HG03097 (cell line): ENCODE measurements at regions not wholly inside any gene's neighbourhood (a gene's known extent, or its start where the extent isn't known, plus 50 kb on each side); places are given as distances from the start of the nearest gene placed in this dataset.
"Not testable (repeated sequence)": the region's sequence is repeated elsewhere in the genome, so short reads cannot be mapped to it uniquely, and the experiment has no call there.

ENCODE experiments used
- ATAC-seq: cut with Tn5 transposase; IDR thresholded peaks from one replicate; pipeline ENCODE4 v1.9.1; 2021; ENCODE audit not compliant: unreplicated experiment, low FRiP score

DNA sequence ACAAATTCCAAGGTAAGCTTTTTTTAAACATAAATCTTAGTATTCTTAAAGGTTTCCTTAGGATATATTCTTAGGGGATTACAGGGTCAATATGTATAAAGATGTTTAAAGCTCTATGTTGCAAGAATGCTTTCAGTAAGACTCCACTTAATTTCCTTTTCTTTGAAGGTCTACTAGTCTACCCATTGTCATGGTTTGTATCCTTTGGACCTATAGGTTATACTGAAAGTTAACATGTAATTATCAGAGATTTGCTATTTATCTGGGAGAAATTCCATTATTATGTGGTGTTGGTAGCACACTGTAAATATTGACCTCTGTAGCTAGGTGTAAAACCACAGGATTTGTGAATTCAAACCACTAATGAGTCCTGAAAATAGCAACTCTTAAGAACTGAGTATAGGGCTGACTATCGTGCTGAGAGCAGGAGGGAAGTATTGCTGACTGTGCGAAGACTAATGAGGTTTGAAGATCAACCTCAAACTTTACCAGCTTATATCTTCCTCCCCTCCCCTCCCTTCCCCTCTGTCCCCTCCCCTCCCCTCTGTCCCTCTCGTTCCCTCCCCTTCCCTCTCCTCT lies 85.6 kb downstream of the GADD45G start:
- peak; percentile 85 for ATAC-seq

DNA sequence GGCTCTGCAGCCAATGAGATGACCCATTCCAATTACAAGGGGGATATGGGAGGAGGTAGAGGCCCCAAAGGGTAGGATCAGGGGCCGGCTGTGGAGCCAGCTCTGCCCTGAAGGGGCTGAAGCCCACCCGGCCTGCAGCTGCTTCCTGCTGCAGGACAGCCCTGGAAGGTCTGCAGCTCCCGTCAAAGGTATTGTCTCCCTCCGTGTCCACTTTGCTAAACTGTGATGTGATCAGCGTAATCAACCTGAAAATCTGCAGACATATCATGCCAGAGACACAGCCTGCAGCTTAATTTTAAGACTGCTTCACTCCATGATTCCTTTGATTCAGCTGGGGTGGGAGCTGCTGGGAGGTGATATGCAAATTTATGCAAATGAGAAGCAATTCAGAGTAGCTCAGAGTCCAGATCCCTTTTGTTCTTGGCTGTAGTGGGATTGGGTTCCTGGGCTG lies 90.7 kb downstream of the GADD45G start:
- ATAC-seq: no peak

DNA sequence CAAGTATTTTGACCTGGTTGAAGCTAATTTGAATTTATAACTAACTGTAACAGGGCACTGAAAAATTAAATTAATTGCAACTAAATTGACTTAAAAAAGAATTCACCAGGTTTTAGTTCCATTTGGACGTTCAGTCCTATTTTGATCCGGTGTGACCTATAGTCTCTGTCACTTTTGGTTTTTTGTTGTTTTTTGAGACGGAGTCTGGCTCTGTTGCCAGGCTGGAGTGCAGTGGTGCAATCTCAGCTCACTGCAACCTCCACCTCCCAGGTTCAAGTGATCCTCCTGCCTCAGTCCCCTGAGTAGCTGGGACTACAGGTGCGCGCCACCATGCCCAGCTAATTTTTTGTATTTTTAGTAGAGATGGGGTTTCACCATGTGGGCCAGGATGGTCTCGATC lies 91.2 kb downstream of the GADD45G start:
- not testable (repeated sequence) for ATAC-seq

DNA sequence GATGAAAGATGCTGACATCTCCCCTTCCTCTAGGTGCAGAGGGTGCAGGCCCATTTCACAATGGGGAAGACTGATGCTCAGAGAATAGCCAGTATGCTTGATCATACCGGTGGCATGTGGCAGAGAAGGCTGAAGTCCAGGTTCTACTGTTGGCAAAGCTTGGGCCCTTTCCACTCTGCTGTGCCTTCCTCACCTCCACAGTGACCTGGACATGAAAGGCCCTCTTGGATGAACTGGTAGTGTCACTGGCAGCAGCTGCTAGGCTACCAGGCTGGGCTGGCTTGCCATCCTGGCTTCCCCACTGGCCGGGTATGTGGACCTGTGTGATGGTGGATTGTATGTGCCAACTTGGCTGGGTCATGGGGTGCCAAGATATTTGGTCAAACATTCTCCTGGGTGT lies 92.0 kb downstream of the GADD45G start:
- no peak for ATAC-seq

DNA sequence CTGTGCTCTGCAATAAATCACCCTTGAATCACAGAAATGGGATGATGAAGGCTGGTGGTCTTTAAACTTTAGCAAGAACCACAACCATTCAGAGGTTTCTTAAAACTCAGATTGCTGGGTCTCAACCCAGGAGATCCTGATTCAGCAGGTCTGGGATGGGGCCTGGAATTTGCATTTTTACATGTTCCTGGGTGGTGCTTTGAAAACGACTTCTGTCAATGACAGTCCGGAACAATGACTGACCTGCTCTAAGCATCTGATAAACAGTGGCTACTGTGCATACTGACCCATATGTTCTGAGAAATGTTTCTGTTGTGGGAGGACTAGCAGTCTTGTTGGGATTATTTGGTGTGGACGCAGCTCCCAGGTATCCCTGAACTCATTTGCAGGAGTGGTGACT lies 92.7 kb downstream of the GADD45G start:
- no peak for ATAC-seq

DNA sequence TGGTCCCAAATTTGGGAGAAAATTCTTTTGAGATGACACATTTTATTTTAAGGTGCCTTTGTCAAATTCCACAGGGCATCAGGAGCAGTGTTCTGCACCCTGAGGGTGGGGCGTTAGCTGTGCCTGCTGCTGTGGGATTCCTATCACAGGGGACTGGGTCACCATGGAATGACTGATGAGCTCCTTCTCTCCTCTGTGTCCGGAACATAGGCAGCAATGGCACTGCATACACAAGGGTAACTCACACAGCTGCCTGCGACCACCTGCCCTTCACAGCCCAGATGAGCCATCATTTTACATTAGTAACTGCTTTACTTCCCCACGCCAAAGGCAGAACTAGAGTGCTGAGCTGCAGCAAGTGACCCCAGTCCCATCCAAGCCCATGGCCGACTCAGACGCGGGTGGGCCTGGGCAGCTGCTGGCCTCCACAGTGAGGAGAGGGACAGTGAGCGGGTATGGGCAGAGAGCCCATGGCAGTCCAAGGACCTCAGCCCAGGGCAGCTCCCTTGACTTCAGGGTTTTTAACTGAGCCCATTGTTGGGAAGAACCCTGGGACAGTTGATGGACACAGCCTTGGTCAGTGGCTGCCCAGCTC lies 93.7 kb downstream of the GADD45G start:
- ATAC-seq: no peak

DNA sequence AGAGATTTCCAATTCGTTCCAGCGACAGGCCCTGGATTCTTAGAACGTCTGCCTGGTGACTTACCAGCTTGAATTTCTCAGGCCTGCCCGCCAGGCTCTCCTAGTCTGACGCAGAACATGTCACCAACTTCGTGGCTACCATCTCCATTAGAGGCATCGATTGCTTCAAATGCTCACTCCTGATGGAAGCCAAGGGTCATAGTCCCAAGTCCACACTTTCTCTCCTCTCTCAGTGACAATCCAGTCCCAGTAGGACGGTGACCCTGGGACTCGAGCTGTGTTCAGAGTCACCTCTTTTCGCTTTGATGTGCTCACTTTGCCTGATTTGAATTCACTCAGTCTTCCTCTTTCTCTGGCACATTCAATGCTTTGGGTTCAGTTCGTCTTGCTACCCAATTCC lies 94.8 kb downstream of the GADD45G start:
- no peak for ATAC-seq

DNA sequence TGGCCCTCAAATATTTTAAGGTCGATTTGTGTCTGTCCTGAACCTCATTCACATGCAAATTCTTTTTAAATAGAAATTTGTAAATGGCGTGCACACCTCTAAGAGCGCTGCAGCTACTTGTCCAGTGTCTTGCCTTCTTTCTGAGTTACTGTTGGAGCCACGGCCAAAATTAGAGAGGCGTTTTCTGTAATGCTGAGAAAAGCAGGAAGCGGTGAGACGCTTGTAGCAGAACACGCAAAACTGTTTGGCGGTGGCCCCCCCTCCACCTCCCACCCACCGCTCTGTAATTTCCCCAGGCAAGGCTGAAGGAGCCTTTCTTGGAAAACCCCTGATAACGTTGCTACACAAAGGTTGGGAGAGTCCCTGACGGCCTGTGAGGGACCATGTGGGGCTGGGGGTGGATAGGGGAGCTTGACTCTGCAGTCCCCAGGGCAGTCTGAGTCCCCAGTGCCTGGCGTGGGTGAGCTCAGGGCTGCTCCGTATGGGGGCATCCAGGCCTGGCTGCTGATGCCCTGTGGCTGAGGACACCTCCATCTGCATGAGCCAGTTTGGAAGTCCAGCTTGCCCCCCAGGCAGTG lies 96.5 kb downstream of the GADD45G start:
- ATAC-seq: peak; percentile 71

DNA sequence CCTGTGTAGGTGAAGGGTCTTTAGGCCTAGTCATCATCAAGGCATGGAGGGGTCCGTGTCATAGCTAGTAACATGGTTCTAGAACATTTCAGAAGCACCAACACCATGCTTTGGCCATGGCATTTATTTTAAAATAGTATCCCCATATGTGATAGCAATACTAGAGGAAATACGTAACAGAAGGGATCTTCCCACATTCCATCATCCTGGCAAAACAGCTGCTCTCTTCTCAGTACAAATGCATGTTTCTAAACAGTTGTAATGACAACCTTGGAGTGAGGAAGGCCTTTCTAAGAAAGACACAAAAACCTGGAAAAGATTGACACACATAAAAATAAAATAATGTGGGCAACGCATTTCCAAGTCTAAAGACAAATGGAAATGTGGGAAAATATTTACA lies 97.6 kb downstream of the GADD45G start:
- ATAC-seq: no peak

DNA sequence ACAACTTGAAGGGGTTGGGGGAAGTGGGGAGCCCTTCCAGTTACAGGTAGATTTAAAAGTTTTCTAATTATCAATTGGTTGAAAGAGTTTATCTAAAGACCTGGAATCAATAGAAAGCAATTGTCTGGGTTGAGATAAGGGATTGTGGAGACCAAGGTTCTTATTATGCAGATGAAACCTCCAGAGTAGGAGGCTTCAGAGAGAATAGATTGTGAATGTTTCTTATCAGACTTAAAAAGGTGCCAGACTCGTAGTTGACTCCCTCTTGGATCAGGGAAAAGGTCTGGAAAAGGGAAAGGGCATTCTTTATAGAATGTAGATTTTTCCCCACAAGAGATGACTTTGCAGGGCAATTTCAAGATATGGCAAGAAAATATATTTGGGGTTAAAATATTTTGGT lies 100.8 kb downstream of the GADD45G start:
- ATAC-seq: no peak

DNA sequence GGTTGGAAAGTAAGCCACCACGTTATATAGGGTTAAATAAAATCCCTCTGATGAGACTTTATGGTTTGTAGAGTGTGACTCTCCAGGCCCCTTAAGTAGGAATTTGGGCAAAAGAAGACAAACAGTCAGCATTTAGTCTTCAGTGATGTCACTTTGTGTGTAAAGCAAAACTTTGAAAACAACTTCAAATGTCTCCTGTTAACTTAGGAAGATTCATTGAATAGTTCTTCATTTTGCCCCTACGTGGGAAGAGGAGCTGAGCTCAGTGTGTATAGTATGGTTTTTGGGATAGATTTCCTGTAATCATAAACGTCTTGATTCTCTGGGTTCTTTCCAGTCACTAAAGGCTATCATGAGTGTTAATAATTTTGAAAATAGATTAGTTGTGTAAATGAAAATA lies 101.3 kb downstream of the GADD45G start:
- ATAC-seq: no peak

DNA sequence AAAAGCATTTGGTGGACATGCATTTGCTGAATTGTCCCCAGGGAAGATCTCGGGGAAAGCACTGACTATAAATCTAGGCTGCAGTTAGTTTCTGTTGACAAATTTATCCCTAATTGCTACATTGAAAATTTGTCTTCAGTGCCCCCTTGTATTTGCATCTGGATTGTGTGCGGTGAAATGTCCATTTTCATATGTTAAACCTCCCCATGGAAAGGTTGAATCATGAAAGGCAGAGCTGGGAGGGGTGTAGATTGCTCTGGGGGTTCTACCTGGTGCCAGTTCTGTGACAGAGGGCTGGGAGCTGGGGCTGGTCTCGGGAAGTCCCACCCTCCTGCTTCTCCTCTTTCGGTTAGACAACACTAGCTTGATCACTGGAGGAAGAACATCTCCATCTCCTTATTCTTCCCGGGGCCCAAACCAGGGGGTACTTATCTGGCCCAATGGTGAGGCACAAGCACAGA lies 101.9 kb downstream of the GADD45G start:
- no peak for ATAC-seq

DNA sequence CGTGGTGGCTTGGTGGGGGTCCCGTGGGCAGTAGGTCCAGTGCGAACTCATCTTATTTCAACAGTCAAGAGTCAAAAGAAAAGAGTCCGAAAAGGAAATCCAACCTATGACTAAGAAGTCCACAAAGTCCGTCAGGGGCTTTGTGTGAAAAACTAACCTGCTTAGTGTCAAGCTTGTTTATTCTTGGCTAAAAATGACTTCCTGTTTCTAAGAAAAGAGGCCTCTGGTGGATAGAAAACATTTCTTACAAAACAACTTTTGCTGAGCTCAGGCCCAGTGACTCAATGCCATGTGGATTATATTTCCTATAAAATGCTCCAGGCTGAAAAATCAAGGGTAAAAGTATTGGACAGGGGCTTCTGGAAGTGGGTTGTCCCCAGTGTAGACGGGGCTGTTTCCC lies 105.9 kb downstream of the GADD45G start:
- ATAC-seq: no peak

DNA sequence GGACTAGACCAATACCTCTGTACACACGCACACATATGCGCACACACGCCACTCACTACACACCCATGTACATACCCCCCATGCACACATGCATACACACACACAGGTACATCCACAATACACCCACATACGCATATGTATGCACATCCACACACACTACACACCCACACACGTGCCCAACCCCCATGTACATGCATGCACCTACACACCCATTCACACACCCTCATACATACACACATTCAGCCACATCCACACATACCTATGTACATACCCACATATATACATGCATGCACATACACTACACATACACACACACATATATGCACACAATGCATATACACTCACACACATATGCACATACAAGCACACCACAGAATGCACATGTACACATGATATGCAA lies 107.1 kb downstream of the GADD45G start:
- ATAC-seq: no peak

DNA sequence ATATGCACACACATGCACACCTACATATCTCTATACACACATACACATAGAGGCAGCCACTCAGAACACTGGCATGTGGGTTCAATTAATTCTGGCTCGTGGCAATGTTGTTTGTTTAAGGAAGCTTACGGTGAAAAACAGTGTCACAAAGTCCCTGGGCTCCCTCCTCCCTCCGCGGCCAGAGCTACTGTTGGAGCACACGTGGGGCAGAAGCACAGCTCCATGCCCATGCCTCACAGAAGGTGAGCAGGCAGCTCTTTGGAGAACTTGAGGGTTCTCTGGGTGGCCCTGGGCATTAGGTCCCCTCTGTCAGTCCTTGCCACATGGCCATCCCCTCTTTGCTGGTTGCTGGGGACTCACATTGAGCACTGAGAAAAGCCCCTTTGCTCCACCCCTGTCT lies 107.5 kb downstream of the GADD45G start:
- ATAC-seq: no peak

DNA sequence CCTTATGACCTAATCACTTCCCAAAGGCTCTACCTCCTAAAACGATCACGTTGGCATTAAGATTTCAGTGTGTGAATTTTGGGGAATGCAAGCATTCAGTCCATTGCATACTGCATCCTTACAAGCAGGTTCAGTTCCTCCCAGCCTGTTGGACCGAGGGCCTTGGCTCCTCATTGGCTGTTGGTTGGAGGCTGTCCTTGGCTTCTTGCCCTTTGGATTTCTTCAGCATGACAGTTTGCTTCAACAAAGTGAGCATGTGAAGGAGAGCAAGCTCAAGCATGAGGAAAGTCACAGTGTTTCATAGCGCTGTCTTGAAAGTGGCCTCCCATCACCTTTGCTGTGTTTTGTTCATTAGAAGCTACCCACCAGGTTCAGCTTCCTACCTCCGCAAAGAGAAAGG lies 109.5 kb downstream of the GADD45G start:
- no peak for ATAC-seq

DNA sequence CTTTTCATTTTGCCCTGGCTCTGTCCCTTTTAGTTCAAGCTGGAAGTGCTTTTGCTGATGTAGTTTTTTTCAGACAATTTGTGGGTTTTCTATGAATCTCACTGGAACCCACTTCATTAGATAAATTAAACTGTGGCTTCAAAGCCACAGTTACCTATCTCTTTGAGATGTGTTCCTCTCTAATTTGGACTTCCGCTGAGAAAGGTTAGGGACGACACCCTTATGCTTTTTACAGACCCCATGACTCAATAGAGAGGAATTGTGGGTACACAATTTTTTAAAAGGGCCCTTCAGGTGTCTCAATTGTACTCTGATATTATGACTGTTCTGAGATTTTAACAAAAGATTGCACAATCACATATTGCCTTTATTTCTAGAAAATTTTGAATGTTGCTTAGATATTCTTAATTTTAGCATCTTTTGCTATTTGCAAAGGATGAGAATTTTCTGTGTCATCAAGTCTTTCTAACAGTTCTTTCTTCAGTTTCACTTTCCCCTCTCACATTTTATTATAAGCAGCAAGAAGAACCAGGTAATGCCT lies 110.6 kb downstream of the GADD45G start:
- no peak for ATAC-seq

DNA sequence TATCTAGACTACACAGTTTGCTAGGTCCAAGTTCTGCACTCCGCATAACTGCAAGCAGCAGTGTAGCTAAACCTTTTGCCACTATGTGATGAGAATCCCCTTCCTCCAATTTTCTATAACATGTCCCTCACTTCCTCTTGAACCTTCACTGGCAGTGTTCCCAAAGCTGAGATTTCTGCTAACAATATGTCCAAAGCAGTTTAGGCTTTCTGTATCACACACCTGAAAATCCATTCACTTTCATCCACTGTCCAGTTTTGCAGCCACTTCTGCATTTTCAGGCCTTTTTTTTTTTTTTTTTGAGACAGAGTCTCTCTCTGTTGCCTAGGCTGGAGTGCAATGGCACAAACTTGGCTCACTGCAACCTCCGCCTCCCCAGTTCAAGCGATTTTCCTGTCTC lies 111.1 kb downstream of the GADD45G start:
- no peak for ATAC-seq

DNA sequence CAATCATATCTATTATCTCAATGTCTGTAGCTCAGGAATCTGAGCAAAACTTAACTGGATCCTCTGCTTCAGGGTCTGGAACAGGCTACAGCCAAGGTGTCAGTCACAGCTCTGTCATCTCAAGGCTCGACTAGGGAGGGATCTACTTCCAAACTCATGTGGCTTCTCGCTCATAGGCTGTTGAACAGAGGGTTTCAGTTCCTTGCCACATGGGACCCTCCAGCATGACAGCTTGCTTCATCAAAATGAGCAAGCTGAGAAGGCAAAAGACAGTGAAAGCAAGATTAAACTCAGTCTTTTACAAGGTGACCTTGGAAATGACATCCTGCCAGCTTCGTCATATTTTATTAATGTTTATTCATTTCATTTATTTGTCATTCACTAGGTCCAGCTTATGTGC lies 111.7 kb downstream of the GADD45G start:
- no peak for ATAC-seq

DNA sequence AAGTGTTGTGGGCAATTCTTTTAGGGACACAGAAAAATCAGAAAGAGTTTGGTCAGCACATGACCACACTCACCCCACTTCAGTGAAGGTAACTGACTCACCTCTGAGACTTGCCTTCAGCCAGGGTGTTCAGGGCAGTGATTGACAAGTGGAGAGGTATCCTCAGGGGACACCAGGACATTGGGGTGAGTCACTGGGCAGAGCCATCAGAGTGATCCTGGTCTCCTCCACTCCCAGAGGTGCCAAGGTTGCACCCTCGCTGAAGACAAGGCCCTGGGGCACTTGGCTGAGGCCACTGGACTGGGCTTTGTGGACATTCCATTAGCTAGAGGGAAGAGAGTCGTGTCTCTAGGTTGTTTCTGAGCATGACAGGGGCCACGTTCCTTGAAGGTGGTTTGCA lies 113.4 kb downstream of the GADD45G start:
- no peak for ATAC-seq

DNA sequence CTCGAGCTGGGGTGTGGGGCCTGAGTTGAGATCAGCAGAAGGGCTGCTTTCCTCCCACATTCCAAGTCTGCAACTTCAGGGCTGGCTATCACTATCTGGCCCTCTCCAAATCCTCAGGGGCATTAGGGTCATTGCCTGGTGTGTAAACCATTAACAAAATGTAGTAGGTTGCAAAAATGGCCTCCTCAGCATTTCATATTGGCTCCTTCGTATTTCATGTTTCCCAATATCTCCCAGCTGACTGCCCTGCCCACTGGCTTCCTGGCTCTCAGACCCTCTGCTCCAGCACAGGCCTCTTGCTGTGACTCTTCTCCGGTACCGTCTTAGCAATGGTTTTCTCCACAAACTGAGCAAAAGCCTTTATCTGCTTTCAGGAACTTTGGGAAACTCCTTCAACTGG lies 113.8 kb downstream of the GADD45G start:
- no peak for ATAC-seq

DNA sequence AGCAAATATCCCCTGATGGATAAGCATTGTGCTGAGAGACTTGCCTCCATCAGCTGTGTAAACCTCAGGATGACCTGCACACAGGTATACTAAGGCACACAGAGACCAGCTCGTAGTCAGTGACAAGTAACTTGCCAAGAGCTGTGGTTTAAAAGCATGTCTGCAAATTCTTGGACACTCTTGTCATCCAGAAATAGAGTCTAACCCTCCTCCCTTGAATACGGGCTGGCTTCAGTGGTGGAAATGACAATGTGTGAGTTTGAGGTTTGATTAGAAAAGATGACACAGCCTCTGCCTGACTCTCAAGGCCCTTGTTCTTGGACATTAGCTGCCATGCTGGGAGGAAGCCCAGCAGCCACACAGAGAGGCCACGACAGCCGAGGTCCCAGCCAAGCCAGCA lies 114.4 kb downstream of the GADD45G start:
- ATAC-seq: no peak
